Kidney tubule cell (primary cell): ENCODE measurements at regions not wholly inside any gene's neighbourhood (a gene's known extent, or its start where the extent isn't known, plus 50 kb on each side); places are given as distances from the start of the nearest gene placed in this dataset.
"Not testable (repeated sequence)": the region's sequence is repeated elsewhere in the genome, so short reads cannot be mapped to it uniquely, and the experiment has no call there.

Experiments
- DNase-seq: peaks from one replicate; pipeline ENCODE4 v3.0.0-alpha.2; 2018; ENCODE audit warnings: low spot score

- DNase-seq, result no peak
These were observed 1244.3 kb downstream of the RAPGEF2 start for GRCh38 chr4:160347197-160347596.

DNA sequence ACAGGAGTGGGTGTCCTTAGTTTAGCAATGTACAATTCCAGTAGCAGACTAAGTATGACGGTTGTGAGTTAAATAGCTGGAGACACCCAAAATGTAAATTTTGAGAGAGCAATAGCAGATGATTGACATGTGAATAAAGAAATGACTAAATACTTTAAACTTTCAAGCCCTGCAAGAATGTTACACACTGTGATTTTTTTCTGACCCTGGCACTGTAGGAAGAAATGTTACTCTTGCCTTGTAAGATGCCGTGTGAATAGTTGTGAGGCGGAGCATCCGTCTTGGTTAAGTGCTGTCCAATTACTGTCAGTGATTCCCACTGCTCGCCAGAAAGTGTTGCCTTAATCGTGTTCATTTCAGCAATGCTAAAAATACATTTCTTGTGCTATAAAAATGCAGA, 1248.1 kb downstream of the RAPGEF2 start:
- no peak for DNase-seq

DNA sequence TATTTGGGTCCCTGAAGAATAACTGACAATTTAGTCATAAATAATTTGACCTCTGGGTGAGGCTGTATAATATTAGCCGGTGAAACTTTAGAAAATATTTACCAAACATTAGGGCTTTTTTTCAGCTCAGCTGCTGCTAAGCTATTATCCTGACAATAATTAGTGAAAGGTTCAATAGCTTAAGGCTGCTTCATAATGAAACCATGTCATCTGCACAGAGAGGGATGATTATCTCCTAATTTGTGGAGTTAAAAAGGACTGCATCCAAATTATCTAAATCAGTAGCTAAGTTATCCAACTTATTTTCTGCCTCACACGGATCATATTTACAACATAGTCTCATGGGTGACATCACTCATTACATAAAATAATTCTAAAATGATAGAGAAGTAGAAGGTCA, 1249.8 kb downstream of the RAPGEF2 start:
- no peak for DNase-seq

DNA sequence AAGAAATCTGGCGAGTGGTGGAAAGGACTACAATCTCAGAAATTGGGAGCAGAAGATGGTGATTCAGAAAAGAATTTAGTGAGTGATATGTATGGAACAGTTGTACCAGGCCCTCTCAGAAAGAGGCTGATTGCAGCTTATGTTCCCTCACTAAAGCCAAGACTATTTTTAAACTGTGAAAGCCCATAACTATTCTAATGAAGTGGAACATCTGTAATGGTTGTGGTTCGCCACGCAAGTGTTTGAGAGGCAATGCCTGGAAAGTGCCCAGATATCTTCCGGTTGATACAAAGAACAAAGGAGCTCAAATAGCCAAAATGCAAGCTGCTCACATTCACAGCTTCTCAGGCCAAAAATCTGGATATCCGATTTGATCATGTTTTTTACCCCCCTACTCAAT, 1250.7 kb downstream of the RAPGEF2 start:
- no peak for DNase-seq

DNA sequence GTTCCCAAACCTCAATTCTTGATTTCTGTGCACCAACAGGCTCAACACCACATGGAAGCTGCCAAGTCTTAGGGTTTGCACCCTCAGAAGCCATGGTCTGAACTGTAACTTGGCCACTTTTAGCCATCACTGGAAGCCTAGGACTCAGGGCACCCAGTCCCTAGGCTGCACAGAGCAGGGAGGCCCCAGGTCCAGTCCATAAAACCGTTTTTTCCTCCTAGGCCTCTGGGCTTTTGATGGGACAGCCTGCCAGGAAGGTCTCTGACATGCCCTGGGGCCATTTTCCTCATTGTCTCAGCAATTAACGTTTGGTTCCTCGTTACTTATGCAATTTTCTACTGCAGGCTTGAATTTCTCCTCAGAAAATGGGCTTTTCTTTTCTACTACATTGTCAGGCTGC, 1259.6 kb downstream of the RAPGEF2 start:
- DNase-seq, result no peak

- DNase-seq, result no peak
These were observed 1261.3 kb downstream of the RAPGEF2 start for GRCh38 chr4:160364217-160364616.

GRCh38 chr4:160364665-160365064, 1261.8 kb downstream of the RAPGEF2 start:
- not testable (repeated sequence) for DNase-seq

DNA sequence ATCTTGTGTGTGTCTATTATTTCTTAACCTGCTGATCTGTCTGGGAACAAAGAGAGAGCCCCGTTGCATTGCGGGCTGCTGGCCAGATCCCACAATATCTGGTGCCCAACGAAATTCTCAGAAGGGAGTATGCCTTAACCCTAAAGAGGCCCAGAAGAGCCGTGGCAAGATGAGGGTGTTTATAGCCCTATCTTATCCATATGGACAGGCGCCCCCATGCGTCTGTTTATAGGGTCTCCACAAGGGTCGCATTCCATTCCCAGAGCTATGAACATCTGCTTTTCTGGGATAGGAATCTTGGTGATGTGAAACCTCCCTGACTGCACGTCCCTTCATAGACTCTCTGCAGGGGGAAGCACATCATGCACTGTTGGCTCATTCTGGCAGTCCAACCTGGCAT, 1262.5 kb downstream of the RAPGEF2 start:
- DNase-seq, result not testable (repeated sequence)

DNA sequence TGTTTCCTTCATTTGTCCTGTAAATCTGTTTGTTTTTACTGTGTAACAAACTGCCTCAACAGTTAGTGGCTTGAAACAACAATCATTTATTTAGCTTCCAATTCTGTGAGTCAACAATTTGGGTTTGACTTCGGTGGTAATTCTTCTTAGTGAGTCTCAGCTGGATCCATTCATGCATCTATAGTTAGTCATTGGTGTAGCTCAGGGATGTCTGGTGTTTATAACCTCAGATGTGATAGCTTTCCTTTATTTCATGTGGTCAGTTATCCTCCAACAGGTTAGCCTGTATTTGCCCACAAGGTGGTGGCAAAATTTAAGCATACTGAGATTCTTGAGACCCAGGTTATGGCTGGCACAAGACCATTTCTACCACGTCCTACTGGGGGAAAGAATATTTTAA, 1267.2 kb downstream of the RAPGEF2 start:
- peak; percentile 73 for DNase-seq

- DNase-seq, result no peak
These were observed 1268.6 kb downstream of the RAPGEF2 start for GRCh38 chr4:160371446-160371845.

- DNase-seq, result no peak
These were observed 1269.5 kb downstream of the RAPGEF2 start for GRCh38 chr4:160372390-160372789.

- peak; percentile 2 for DNase-seq
These were observed 1271.0 kb downstream of the RAPGEF2 start for GRCh38 chr4:160373911-160374310.

- no peak for DNase-seq
These were observed 1273.0 kb downstream of the RAPGEF2 start for GRCh38 chr4:160375772-160376452.

DNA sequence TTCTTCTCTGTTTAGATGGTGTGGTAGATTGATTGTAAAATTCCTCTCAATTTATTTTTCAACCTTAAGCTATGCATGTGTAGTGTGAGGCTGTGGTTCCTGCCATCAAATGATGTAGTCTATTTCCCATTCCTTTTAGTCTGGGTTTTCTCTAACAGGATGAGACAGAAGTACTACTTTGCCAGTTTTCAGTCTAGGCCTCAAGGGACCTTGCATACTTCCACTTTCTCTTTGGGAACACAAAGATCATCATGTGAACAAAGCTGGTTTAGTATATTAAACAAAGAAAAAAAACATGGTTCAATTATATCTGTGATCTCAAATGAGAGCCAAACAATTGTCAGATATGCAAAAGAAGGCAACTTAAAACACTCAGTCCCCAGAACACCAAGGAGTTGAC, 1284.0 kb downstream of the RAPGEF2 start:
- DNase-seq, result no peak

DNA sequence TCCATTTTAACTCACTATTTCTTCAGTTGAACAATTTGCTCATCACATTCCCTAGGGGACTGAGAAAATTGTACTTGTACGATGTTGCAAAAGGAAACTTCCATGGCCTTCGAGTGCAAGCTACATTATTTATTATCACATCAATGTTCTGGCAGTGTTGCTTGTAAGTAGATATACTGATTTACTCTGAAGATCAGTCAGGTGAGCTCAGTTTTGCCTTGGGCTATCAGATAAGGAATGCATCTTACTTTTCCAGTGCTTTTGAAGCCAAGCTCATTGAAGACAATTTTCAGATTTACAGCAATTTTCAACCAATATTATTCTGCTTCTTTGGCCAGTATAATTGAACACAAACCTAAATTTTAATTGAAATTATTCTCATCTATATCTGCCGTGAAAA, 1296.9 kb downstream of the RAPGEF2 start:
- DNase-seq, result no peak

- no peak for DNase-seq
These were observed 1300.2 kb downstream of the RAPGEF2 start for GRCh38 chr4:160403081-160403480.

DNA sequence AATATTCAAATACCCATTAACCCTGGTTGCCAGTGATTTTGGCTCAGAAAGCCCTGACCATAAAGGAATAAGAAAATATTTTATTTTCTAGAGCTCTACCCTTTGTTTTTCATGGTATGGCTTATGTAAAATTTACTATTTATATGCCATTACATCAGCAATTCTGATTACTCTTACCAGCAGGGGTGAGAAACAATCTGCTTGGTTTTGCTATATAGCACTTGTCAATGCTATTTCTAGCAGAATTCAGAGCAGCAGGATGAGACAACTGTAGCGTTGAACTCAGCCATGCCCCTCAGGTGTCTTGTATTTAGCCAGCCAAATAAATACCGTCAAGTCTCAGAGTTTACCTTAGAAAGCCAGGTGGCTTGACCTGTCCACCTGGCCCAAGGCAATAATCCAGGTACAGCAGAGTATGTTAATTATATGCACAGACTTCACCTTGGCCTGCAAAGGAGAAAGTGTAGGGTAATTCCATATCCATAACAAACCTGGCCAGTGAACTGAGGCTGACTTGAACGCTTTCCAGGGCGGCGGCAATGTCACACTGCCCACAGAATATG, 1303.5 kb downstream of the RAPGEF2 start:
- no peak for DNase-seq

GRCh38 chr4:160414496-160414895, 1311.6 kb downstream of the RAPGEF2 start:
- no peak for DNase-seq

DNA sequence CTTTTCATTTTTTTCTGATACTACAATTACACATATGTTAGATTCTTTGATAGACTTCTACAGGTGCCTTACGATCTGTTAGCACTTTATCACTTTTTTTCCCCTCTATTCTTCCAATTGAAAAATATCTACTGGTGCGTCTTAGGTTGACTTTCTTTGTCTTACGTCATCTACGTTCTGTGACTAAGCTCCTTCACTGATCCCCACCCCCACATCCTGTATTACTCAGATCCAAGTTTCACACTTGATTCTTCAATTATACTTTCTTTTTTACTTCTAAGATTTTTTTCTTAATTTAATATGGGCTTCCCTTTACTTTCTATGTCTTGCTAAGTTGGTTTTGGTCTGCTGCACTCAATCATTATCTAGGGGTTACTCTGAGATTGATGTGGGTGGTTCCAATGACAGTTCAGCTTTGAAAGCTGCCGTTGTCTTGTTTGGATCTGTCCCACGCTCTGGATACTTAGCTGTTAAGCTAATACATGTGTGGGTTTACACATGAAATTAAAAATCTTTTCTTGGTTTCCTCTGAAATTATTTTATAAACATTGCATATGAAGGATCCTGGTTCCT, 1321.1 kb downstream of the RAPGEF2 start:
- DNase-seq, result peak; percentile 10

DNA sequence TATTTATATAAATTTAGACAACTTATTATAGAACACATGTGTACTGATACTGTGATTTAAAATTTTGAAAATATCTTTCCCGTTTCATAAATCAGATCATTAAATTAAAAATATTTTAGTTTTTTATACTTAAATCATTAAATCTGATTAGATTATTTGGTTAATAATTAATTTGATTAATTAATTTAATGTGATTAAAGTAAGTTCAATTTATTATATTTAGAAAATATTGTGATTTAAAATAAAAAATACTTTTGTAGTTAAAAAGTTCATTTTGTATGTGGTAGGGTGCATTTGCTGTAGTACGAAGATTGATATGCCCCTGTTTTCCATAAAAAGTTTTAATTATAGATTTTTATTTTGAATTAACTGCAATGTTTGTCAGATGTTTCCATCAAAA, 1323.4 kb downstream of the RAPGEF2 start:
- no peak for DNase-seq

- DNase-seq, result no peak
These were observed 1348.0 kb downstream of the RAPGEF2 start for GRCh38 chr4:160450876-160451275.

DNA sequence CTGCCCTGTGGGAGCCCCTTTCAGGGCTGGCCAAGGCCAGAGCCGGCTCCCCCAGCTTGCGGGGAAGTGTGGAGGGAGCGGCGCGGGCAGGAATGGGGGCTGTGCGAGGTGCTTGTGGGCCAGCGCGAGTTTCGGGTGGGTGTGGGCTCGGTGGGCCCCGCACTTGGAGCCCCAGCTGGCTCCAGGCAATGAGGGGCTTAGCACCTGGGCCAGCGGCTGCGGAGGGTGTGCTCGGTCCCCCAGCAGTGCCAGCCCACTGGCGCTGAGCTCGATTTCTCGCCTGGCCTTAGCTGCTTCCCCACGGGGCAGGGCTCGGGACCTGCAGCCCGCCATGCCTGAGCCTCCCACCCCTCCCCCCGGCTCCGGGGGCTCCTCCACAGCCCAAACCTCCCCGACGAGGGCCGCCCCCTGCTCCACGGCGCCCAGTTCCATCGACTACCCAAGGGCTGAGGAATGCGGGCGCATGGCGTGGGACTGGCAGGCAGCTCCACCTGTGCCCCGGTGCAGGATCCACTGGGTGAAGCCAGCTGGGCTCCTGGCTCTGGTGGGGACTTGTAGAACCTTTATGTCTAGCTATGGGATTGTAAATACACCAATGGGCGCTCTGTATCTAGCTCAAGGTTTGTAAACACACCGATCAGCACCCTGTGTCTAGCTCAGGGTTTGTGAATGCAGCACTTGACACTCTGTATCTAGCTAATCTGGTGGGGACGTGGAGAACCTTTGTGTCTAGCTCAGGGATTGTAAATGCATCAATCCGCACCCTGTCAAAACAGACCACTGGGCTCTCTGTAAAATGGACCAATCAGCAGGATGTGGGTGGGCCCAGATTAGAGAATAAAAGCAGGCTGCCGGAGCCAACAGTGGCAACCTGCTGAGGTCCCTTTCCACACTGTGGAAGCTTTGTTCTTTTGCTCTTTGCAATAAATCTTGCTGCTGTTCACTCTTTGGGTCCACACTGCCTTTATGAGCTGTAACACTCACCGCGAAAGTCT, 1379.1 kb downstream of the RAPGEF2 start:
- not testable (repeated sequence) for DNase-seq
